H9 (cell line): ENCODE measurements at regions not wholly inside any gene's neighbourhood (a gene's known extent, or its start where the extent isn't known, plus 50 kb on each side); places are given as distances from the start of the nearest gene placed in this dataset.

Experiments used
- DNase-seq: peaks from one replicate; pipeline ENCODE4 v3.0.0-alpha.2; 2017
- H2AFZ ChIP-seq: one replicate; pipeline ENCODE4 v1.6.1; 2013; ENCODE audit warnings: mild to moderate bottlenecking, low read length, control low read depth, moderate library complexity
- H2AK5ac ChIP-seq: 2 replicates; pipeline ENCODE4 v1.6.1; 2013; ENCODE audit warnings: low read length, control low read depth, mixed read lengths; ENCODE audit not compliant: insufficient read length
- H2BK120ac ChIP-seq: one replicate; pipeline ENCODE4 v1.6.1; 2013; ENCODE audit warnings: low read depth, mild to moderate bottlenecking, low read length, control low read depth, inconsistent platforms; ENCODE audit not compliant: poor library complexity, severe bottlenecking
- H2BK12ac ChIP-seq: 2 replicates; pipeline ENCODE4 v1.6.1; 2013; ENCODE audit warnings: low read length, control low read depth, mixed read lengths, low read depth; ENCODE audit not compliant: insufficient read length
- H2BK15ac ChIP-seq: 2 replicates; pipeline ENCODE4 v1.6.1; 2013; ENCODE audit warnings: low read depth, low read length, control low read depth
- H2BK20ac ChIP-seq: one replicate; pipeline ENCODE4 v1.6.1; 2013; ENCODE audit warnings: low read depth, mild to moderate bottlenecking, low read length, control low read depth, inconsistent platforms; ENCODE audit not compliant: poor library complexity, severe bottlenecking
- H2BK5ac ChIP-seq: 2 replicates; pipeline ENCODE4 v1.6.1; 2013; ENCODE audit warnings: low read length, control low read depth, mixed read lengths; ENCODE audit not compliant: insufficient read length
- H3K14ac ChIP-seq: 2 replicates; pipeline ENCODE4 v1.6.1; 2013; ENCODE audit warnings: low read length, control low read depth; ENCODE audit not compliant: insufficient read depth
- H3K18ac ChIP-seq: 2 replicates; pipeline ENCODE4 v1.6.1; 2013; ENCODE audit warnings: low read depth, mild to moderate bottlenecking, mixed read lengths, low read length, control low read depth; ENCODE audit not compliant: insufficient read length
- H3K23ac ChIP-seq: 2 replicates; pipeline ENCODE4 v1.6.1; 2013; ENCODE audit warnings: low read length, control low read depth, mixed read lengths, low read depth; ENCODE audit not compliant: insufficient read length
- H3K23me2 ChIP-seq: 2 replicates; pipeline ENCODE4 v1.6.1; 2013; ENCODE audit warnings: low read depth, mild to moderate bottlenecking, mixed read lengths, low read length, control low read depth; ENCODE audit not compliant: insufficient read length, poor library complexity, severe bottlenecking
- H3K27ac ChIP-seq: 2 replicates; pipeline ENCODE4 v1.5.1; 2013; ENCODE audit warnings: low read length, control low read depth, mixed read lengths, low read depth; ENCODE audit not compliant: insufficient read length
- H3K27me3 ChIP-seq: 2 replicates; pipeline ENCODE4 v1.6.1; 2013; ENCODE audit warnings: low read length, control low read depth, inconsistent platforms; ENCODE audit not compliant: insufficient read depth
- H3K4ac ChIP-seq: 2 replicates; pipeline ENCODE4 v1.6.1; 2013; ENCODE audit warnings: low read depth, mild to moderate bottlenecking, control low read depth, inconsistent platforms, low read length, moderate library complexity
- H3K4me1 ChIP-seq: 2 replicates; pipeline ENCODE4 v1.6.1; 2013; ENCODE audit warnings: low read length, control low read depth, inconsistent platforms; ENCODE audit not compliant: insufficient read depth
- H3K4me2 ChIP-seq: 2 replicates; pipeline ENCODE4 v1.6.1; 2013; ENCODE audit warnings: low read length, control low read depth, mixed read lengths; ENCODE audit not compliant: insufficient read length, insufficient read depth
- H3K56ac ChIP-seq: 2 replicates; pipeline ENCODE4 v1.6.1; 2013; ENCODE audit warnings: low read depth, mild to moderate bottlenecking, mixed read lengths, low read length, control low read depth; ENCODE audit not compliant: insufficient read length
- H3K79me1 ChIP-seq: 2 replicates; pipeline ENCODE4 v1.6.1; 2013; ENCODE audit warnings: low read depth, mild to moderate bottlenecking, moderate library complexity, low read length, control low read depth, inconsistent platforms; ENCODE audit not compliant: insufficient read depth, poor library complexity, severe bottlenecking
- H3K79me2 ChIP-seq: 2 replicates; pipeline ENCODE4 v1.6.1; 2013; ENCODE audit warnings: low read length, control low read depth, inconsistent platforms; ENCODE audit not compliant: insufficient read depth
- H3K9ac ChIP-seq: 2 replicates; pipeline ENCODE4 v1.6.1; 2013; ENCODE audit warnings: low read length, control low read depth, mixed read lengths; ENCODE audit not compliant: insufficient read length; ENCODE audit errors: extremely low read depth
- H3K9me3 ChIP-seq: one replicate; pipeline ENCODE4 v1.6.1; 2013; ENCODE audit warnings: low read depth, low read length, inconsistent platforms; ENCODE audit not compliant: control insufficient read depth
- H3T11ph ChIP-seq: one replicate; pipeline ENCODE4 v1.6.1; 2013; ENCODE audit warnings: mild to moderate bottlenecking, low read length, control low read depth, inconsistent platforms
- H4K20me1 ChIP-seq: one replicate; pipeline ENCODE4 v1.6.1; 2013; ENCODE audit not compliant: control insufficient read depth, insufficient read length, insufficient read depth
- H4K5ac ChIP-seq: 2 replicates; pipeline ENCODE4 v1.6.1; 2013; ENCODE audit warnings: low read depth, mild to moderate bottlenecking, mixed read lengths, low read length, control low read depth; ENCODE audit not compliant: insufficient read length
- H4K8ac ChIP-seq: replicated peaks from 2 replicates; pipeline ENCODE4 v1.6.1; 2013; ENCODE audit warnings: low read length, control low read depth, mixed read lengths, low read depth; ENCODE audit not compliant: insufficient read length
- H4K91ac ChIP-seq: 2 replicates; pipeline ENCODE4 v1.6.1; 2013; ENCODE audit warnings: low read depth, mild to moderate bottlenecking, moderate library complexity, mixed read lengths, low read length, control low read depth; ENCODE audit not compliant: insufficient read length
- H3K27ac Mint-ChIP-seq, 3 experiments: 2 replicates in 2 of 3; 3 replicates in 1 of 3; pipeline ENCODE4 v1.8.0; 2020 to 2021; ENCODE audit warnings: mixed read lengths in 3 of 3, mild to moderate bottlenecking in 1 of 3, moderate library complexity in 1 of 3
- H3K27me3 Mint-ChIP-seq: 2 replicates; pipeline ENCODE4 v1.8.0; 2021; ENCODE audit warnings: low read depth, mild to moderate bottlenecking, moderate library complexity, mixed read lengths
- H3K36me3 Mint-ChIP-seq, 3 experiments: 2 replicates in 2 of 3; 3 replicates in 1 of 3; pipeline ENCODE4 v1.8.0; 2020 to 2021; ENCODE audit warnings: low read depth in 3 of 3, mixed read lengths in 3 of 3; ENCODE audit not compliant: insufficient read depth in 1 of 3
- H3K4me1 Mint-ChIP-seq, 2 experiments: 2 replicates each; pipeline ENCODE4 v1.8.0; 2020; ENCODE audit warnings: mixed read lengths in 2 of 2
- H3K4me3 Mint-ChIP-seq, 2 experiments: 2 replicates in 1 of 2; 3 replicates in 1 of 2; pipeline ENCODE4 v1.8.0; 2020 to 2021; ENCODE audit warnings: mild to moderate bottlenecking in 2 of 2, mixed read lengths in 2 of 2, moderate library complexity in 1 of 2
- H3K9me3 Mint-ChIP-seq, 2 experiments: 2 replicates in 1 of 2; 3 replicates in 1 of 2; pipeline ENCODE4 v1.8.0; 2020; ENCODE audit warnings: mild to moderate bottlenecking in 2 of 2, mixed read lengths in 2 of 2, moderate library complexity in 1 of 2
- CTCF ChIP-seq: fragments of 200-600 bp; sonication (generic); conservative IDR thresholded peaks from 3 replicates; pipeline ENCODE4 v1.8.0; 2021; ENCODE audit warnings: antibody characterized with exemption, mild to moderate bottlenecking
- WGBS: extraction: QIAGEN DNeasy Blood & Tissue Kit; methylation state at CpG from one replicate; pipeline ENCODE4 v1.1.7; 2013; ENCODE audit warnings: missing lambda C conversion rate, low lambda C conversion rate, mixed read lengths; ENCODE audit not compliant: insufficient read length; ENCODE audit errors: extremely low coverage; 5-methylcytosine and 5-hydroxymethylcytosine counted together

DNA sequence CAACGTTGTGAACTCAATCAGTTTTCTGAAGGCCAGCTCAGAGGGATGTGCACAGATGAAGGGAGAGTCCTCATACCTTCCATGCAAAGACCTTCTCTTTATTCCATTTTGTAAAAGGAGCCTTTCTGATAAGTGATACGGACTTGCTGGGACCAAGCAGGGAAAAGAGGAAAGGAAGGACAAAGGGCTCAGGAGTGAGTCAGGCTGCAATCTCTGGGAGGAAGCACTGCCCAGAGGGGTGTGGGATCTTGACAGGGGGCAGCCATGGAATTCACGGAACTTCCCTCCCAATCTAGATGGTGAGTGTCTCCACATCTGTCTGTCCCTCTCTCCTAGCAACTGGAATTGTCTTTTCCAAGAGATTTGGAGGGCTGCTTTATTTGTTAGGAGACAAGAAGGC lies 281.4 kb upstream of the CELF4 start:
- Histone ChIP-seq H3K18ac (no peak overlapping the region), H3K9me3 (no peaks in the 10 kb centered on the region), H2BK5ac (no peak overlapping the region), H2AFZ (no peak overlapping the region), H3K14ac (no peak overlapping the region), H3K79me2 (no peaks in the 10 kb centered on the region), H4K8ac (no peak overlapping the region), H4K5ac (no peak overlapping the region), H3K9ac (no peak overlapping the region), H2AK5ac (no peak overlapping the region), H3K4ac (no peak overlapping the region), H3K4me1 (peaks cover 6% of the 10 kb centered on the region; the same call in 1 of the 2 replicates), H3T11ph (no peak overlapping the region), H3K23ac (no peak overlapping the region), H3K56ac (no peak overlapping the region), H2BK12ac (no peak overlapping the region), H4K20me1 (no peaks in the 10 kb centered on the region), H2BK120ac (peak overlapping the region; percentile 58), H3K27ac (no peak overlapping the region), H3K23me2 (no peaks in the 10 kb centered on the region), H2BK15ac (no peak overlapping the region), H3K27me3 (no peaks in the 10 kb centered on the region), H3K79me1 (no peaks in the 10 kb centered on the region), H4K91ac (no peak overlapping the region), H3K4me2 (no peak overlapping the region), H2BK20ac (no peak overlapping the region)
- no peak for DNase-seq
- Mint-ChIP-seq H3K4me1 (peaks cover 24 to 34% of the 10 kb centered on the region in 2 experiments), H3K36me3 (no peaks in the 10 kb centered on the region; a peak in 1 of 7 replicates), H3K4me3 (0 out of 5 replicates have a peak overlapping the region, but pooled peaks of 1 of the 2 experiments have one; percentile 17), H3K27ac (no peak overlapping the region; a peak in 2 of 7 replicates), H3K27me3 (no peaks in the 10 kb centered on the region), H3K9me3 (peaks cover 0 to 3% of the 10 kb centered on the region in 2 experiments; a peak in 1 of 5 replicates)
- no CpG with 5 or more reads among the region's 3 CpGs for WGBS
- no peak for TF ChIP-seq CTCF
